ENCODE measurements at regions not wholly inside any gene's neighbourhood (a gene's known extent, or its start where the extent isn't known, plus 50 kb on each side); places are given as distances from the start of the nearest gene placed in this dataset.

GRCh38 chr14:62076825-62077605 lies 314.8 kb downstream of the SNAPC1 start:
- intact Hi-C loops (cut with micrococcal nuclease): no loop called here
- no peak for DNase-seq
- ATAC-seq: no peak

DNA sequence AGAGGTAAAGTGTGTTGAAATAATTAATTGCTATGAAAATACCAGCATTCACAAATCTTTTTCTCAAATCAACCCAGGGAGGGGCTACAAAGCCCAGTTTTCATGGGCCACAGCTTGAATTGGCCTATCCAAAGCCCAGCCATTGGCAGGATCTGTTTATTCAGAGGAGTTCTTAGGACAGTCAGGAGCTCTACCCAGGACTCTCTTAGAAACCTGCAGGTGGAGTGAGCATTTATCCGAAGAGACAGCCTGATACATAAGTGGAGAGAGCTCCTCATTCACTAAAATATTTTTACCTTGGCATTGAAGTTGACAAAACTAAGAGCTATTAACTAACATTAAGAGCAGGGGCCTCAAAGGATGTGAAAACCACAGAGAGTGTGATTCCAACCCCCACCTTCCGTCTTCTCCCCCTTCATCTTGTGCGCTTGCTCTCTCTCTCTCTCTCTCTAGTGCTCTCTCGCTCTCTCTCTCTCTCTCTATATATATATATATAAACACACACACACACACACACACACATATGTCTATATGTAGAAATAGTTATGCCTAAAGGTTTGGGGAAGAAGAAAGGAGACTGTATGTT lies 315.5 kb downstream of the SNAPC1 start:
- DNase-seq (no peak), ATAC-seq (no peak)
- intact Hi-C loops (cut with micrococcal nuclease): no loop called here

- DNase-seq (no peak), ATAC-seq (no peak)
- intact Hi-C loops (cut with micrococcal nuclease): no loop called here
These were observed 316.8 kb downstream of the SNAPC1 start for GRCh38 chr14:62079038-62079437.

GRCh38 chr14:62081012-62081612 lies 318.9 kb downstream of the SNAPC1 start:
- intact Hi-C loops (cut with micrococcal nuclease): no loop called here
- ATAC-seq (no peak), DNase-seq (no peak)

GRCh38 chr14:62081951-62082350 lies 319.7 kb downstream of the SNAPC1 start:
- DNase-seq: no peak
- intact Hi-C loops (cut with micrococcal nuclease): no loop called here

DNA sequence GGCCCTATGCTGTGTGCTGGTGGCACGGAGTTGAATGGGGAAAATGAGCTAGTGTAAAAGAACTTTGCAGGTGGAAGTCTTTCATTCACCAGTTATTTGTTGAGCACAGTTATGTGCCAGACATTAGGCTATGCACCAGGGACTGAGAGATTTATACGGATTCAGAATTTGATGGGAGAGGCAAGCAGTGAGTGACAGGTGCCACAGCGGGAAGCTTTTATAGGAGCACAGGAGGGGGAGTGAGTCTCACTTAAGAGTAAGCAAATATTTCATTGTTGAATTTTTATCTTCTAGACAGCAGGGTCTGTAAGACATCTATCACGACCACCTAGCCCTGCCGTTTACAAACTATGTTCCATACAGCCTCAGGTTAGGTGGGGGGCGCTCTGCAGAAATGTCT lies 320.6 kb downstream of the SNAPC1 start:
- intact Hi-C loops (cut with micrococcal nuclease): no loop called here
- DNase-seq (no peak), ATAC-seq (no peak)

More at GRCh38 chr14:62081951-62082350, 319.7 kb downstream of the SNAPC1 start:
- no peak for ATAC-seq

GRCh38 chr14:62084020-62084419 lies 321.8 kb downstream of the SNAPC1 start:
- intact Hi-C loops (cut with micrococcal nuclease): no loop called here
- DNase-seq (no peak), ATAC-seq (no peak)

GRCh38 chr14:62087191-62087590 lies 325.0 kb downstream of the SNAPC1 start:
- intact Hi-C loops (cut with micrococcal nuclease): no loop called here
- DNase-seq (peak; percentile 19), ATAC-seq (no peak)

GRCh38 chr14:62093736-62094135 lies 331.5 kb downstream of the SNAPC1 start:
- DNase-seq: no peak
- intact Hi-C loops (cut with micrococcal nuclease): no loop called here
- no peak for ATAC-seq

GRCh38 chr14:62097072-62097471 lies 334.9 kb downstream of the SNAPC1 start:
- intact Hi-C loops (cut with micrococcal nuclease): no loop called here
- DNase-seq: no peak
- no peak for ATAC-seq

DNA sequence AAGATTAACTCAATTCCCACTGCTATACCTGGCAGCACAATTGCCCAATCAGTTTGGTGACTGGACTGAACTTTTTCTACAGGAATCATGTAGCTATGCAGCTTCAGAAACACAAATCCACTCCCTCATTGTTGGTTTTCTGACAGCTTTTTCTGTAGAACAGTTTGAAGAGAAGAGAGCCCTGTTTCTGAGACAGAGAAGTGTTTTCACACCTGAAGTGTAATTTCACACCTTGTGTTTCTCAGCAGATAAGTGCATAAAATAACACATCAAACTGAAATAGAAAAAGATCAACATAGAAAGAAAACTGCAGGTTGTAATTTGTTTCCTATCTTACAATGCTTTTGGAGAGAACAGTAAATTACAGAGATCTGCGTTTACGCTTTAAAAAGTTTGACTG lies 335.6 kb downstream of the SNAPC1 start:
- DNase-seq: no peak
- ATAC-seq: no peak
- intact Hi-C loops (cut with micrococcal nuclease): no loop called here

- DNase-seq (no peak), ATAC-seq (no peak)
- intact Hi-C loops (cut with micrococcal nuclease): no loop called here
These were observed 336.1 kb downstream of the SNAPC1 start for GRCh38 chr14:62098357-62098756.

- DNase-seq: no peak
- ATAC-seq: no peak
- intact Hi-C loops (cut with micrococcal nuclease): no loop called here
These were observed 336.9 kb downstream of the SNAPC1 start for GRCh38 chr14:62099091-62099490.

DNA sequence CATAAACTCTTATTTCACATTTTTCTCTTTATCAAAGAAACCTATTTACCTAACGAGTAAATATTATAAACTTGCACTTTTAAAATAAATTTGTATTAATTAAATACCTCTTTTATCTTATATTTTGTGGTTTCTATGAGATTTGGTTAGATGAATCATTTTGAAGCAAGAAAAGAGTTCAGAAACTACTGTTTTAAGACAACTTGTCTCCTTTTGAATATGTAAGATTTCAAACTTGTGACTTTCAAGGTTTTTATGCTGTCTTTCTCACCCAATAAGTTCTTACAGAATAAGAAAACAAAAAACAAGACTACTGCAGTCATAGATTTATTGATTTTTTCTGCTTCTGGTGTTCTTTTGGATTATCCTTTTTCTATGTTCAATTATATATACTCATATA lies 339.0 kb downstream of the SNAPC1 start:
- intact Hi-C loops (cut with micrococcal nuclease): no loop called here

GRCh38 chr14:62101673-62102348 lies 339.6 kb downstream of the SNAPC1 start:
- ATAC-seq (no peak), DNase-seq (no peak)
- intact Hi-C loops (cut with micrococcal nuclease): no loop called here

More for the DNA sequence above, 339.0 kb downstream of the SNAPC1 start:
- no peak for ATAC-seq
- no peak for DNase-seq

- no peak for DNase-seq
- intact Hi-C loops (cut with micrococcal nuclease): no loop called here
- ATAC-seq: no peak
These were observed 340.1 kb downstream of the SNAPC1 start for GRCh38 chr14:62102349-62102725.

DNA sequence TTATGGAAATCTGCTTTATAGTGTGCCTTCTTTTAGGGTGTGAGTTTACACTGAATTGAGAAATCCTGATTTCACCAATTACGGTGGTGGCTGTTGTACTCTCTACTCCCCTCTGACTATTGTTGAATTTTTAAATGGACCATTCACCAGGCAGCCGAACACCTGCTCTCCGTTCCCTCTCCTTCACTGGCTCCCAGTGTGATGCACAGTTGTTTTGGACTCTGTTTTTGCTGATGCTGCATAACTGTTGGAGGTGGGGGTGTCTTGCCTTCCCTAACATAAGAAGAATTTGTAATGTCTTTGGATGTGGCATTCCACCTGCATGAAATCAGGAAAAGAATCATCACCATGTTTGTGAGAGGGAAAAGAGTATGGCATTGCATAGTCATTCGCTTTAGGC lies 341.2 kb downstream of the SNAPC1 start:
- intact Hi-C loops (cut with micrococcal nuclease): no loop called here
- DNase-seq: no peak
- no peak for ATAC-seq

- DNase-seq: no peak
- intact Hi-C loops (cut with micrococcal nuclease): no loop called here
- ATAC-seq: no peak
These were observed 348.7 kb downstream of the SNAPC1 start for GRCh38 chr14:62110941-62111340.

DNA sequence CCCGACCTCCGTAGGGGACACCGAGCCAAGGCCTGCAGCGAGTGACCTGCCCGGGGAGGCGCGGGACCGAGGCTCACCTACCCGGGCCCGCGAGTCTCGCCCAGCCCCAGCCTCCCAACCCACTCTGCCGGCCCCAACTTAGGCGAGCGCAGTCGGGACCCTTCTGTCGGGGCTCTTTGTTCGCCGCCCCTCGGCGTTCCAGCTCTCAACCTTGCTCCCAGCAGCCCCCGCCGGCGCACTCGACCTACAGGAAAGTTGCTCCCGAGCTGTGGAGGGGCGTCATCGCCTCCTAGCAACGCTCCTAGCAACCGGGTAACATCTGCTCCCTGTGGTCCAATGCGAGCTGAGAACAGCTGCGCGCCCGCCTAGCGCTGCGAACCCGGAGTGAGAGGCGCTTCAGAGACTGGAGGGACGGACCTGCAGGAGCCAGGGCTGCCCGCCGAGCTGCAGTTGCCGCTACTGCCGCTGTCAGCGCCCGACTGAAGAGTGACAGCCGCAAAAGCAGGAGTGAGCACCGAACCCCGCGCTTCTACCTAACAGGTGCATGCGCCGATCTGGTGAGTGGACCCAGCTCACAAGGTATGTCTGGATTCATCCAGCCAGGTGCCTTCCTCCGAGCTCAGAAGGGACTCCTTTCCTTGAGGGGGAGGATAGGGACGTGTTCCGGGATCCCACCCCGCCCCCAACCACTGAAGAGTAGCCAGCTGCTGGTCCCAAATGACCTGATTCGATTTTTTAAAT lies 355.0 kb downstream of the SNAPC1 start:
- intact Hi-C loops (cut with micrococcal nuclease): no loop called here
- peak; percentile 73 for DNase-seq
- peak; percentile 96 for ATAC-seq

DNA sequence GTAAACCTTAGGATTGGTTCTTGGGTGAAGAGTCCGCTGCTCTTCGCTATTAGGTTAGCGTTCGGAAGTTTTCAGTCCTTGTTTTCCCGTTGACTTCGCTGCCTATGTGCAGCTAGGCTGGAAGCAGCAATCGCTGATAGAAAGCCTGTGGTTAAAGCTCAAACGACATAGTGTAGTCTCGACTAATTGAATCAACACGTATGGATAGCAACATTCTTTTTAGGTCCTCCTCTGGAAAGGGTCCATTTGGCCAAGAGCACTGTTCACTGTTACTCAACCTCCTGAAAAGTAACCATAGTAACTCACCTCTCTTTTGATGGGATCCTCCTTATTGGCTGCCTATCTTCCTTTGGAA lies 355.5 kb downstream of the SNAPC1 start:
- intact Hi-C loops (cut with micrococcal nuclease): no loop called here
- DNase-seq: no peak
- no peak for ATAC-seq
